Astrocyte (in vitro differentiated cells and primary cell): ENCODE measurements at regions not wholly inside any gene's neighbourhood (a gene's known extent, or its start where the extent isn't known, plus 50 kb on each side); places are given as distances from the start of the nearest gene placed in this dataset.

Experiments used
- DNase-seq: peaks from one replicate; pipeline ENCODE4 v3.0.0-alpha.2; 2010; ENCODE audit warnings: low read depth
- FAIRE-seq: peaks from 2 replicates; lab custom pipeline; 2011; peaks lifted over from hg19 to GRCh38; lab: Jason Lieb, UNC
- H2AFZ ChIP-seq: 2 replicates; pipeline ENCODE4 v1.6.0; 2012; ENCODE audit warnings: low read depth, low read length, inconsistent platforms
- H3K27ac ChIP-seq: 2 replicates; pipeline ENCODE4 v1.5.1; 2011; ENCODE audit warnings: low read depth, low read length, inconsistent platforms
- H3K27me3 ChIP-seq: 2 replicates; pipeline ENCODE4 v1.6.0; 2011; ENCODE audit warnings: low read length, inconsistent platforms; ENCODE audit not compliant: insufficient read depth
- H3K36me3 ChIP-seq: 2 replicates; pipeline ENCODE4 v1.5.1; 2011; ENCODE audit warnings: low read length, inconsistent platforms; ENCODE audit not compliant: insufficient read depth
- H3K4me1 ChIP-seq: 2 replicates; pipeline ENCODE4 v1.5.1; 2011; ENCODE audit warnings: low read length, inconsistent platforms; ENCODE audit not compliant: insufficient read depth
- H3K4me2 ChIP-seq: 2 replicates; pipeline ENCODE4 v1.6.0; 2012; ENCODE audit warnings: low read length, inconsistent platforms
- H3K4me3 ChIP-seq: 2 replicates; pipeline ENCODE4 v1.5.1; 2011; ENCODE audit warnings: low read depth, mild to moderate bottlenecking, low read length, inconsistent platforms; ENCODE audit not compliant: insufficient read depth
- H3K79me2 ChIP-seq: 2 replicates; pipeline ENCODE4 v1.6.0; 2012; ENCODE audit warnings: mild to moderate bottlenecking, low read length, inconsistent platforms; ENCODE audit not compliant: insufficient read depth
- H3K9ac ChIP-seq: 2 replicates; pipeline ENCODE4 v1.6.0; 2012; ENCODE audit warnings: mild to moderate bottlenecking, low read length, inconsistent platforms
- H3K9me3 ChIP-seq: 2 replicates; pipeline ENCODE4 v1.5.1; 2012; ENCODE audit warnings: low read depth, mild to moderate bottlenecking, low read length, inconsistent platforms; ENCODE audit not compliant: insufficient read depth
- H4K20me1 ChIP-seq: 2 replicates; pipeline ENCODE4 v1.6.0; 2012; ENCODE audit warnings: low read length, inconsistent platforms; ENCODE audit not compliant: insufficient read depth
- H3K27ac Mint-ChIP-seq: one replicate; pipeline ENCODE4 v1.8.0; 2021; ENCODE audit warnings: mild to moderate bottlenecking, mixed read lengths; ENCODE audit not compliant: unreplicated experiment
- H3K27me3 Mint-ChIP-seq: one replicate; pipeline ENCODE4 v1.8.0; 2021; ENCODE audit warnings: low read depth, mixed read lengths; ENCODE audit not compliant: unreplicated experiment
- H3K36me3 Mint-ChIP-seq: one replicate; pipeline ENCODE4 v1.8.0; 2021; ENCODE audit warnings: low read depth, mixed read lengths; ENCODE audit not compliant: unreplicated experiment
- H3K4me1 Mint-ChIP-seq: one replicate; pipeline ENCODE4 v1.8.0; 2021; ENCODE audit warnings: low read depth, mixed read lengths; ENCODE audit not compliant: unreplicated experiment
- H3K4me3 Mint-ChIP-seq: one replicate; pipeline ENCODE4 v1.8.0; 2021; ENCODE audit warnings: mild to moderate bottlenecking, moderate library complexity, mixed read lengths; ENCODE audit not compliant: unreplicated experiment
- H3K9me3 Mint-ChIP-seq: one replicate; pipeline ENCODE4 v1.8.0; 2021; ENCODE audit warnings: mild to moderate bottlenecking, mixed read lengths; ENCODE audit not compliant: unreplicated experiment
- CTCF ChIP-seq: IDR thresholded peaks from 2 replicates; pipeline ENCODE4 v1.5.1; 2011; ENCODE audit warnings: low read depth, mild to moderate bottlenecking, inconsistent platforms, low read length, moderate library complexity; ENCODE audit not compliant: insufficient read depth
- EZH2 ChIP-seq: IDR thresholded peaks from 2 replicates; pipeline ENCODE4 v1.6.1; 2012; ENCODE audit warnings: mild to moderate bottlenecking, low read length, inconsistent platforms; ENCODE audit not compliant: insufficient read depth

- H3K27ac Mint-ChIP-seq: no peak overlapping the region
Observed at GRCh38 chr7:131252976-131253375, 74.7 kb upstream of the MKLN1 start.

GRCh38 chr7:131254211-131254610 is 73.5 kb upstream of the MKLN1 start:
- H3K4me1 ChIP-seq: peaks cover 4% of the 10 kb centered on the region
- Mint-ChIP-seq H3K4me3 (no peak overlapping the region), H3K4me1 (peaks cover 17% of the 10 kb centered on the region), H3K27ac (no peak overlapping the region), H3K9me3 (peaks cover 24% of the 10 kb centered on the region), H3K36me3 (peaks cover 2% of the 10 kb centered on the region), H3K27me3 (no peaks in the 10 kb centered on the region)
- no peak overlapping the region for H3K27ac ChIP-seq
- FAIRE-seq (no peak), DNase-seq (no peak)
- no peaks in the 10 kb centered on the region for H3K36me3 ChIP-seq
- no peak for TF ChIP-seq EZH2
- no peak for TF ChIP-seq CTCF
- no peak overlapping the region for H3K4me2 ChIP-seq
- H3K27me3 ChIP-seq: no peaks in the 10 kb centered on the region
- H2AFZ ChIP-seq: no peak overlapping the region
- no peaks in the 10 kb centered on the region for H3K9me3 ChIP-seq
- H4K20me1 ChIP-seq: no peaks in the 10 kb centered on the region
- no peak overlapping the region for H3K4me3 ChIP-seq
- H3K79me2 ChIP-seq: no peaks in the 10 kb centered on the region
- H3K9ac ChIP-seq: no peak overlapping the region

More at GRCh38 chr7:131252976-131253375, 74.7 kb upstream of the MKLN1 start:
- Mint-ChIP-seq H3K9me3 (peaks cover 26% of the 10 kb centered on the region), H3K27me3 (no peaks in the 10 kb centered on the region), H3K36me3 (peaks cover 2% of the 10 kb centered on the region), H3K4me3 (no peak overlapping the region), H3K4me1 (peaks cover 28% of the 10 kb centered on the region)
- peaks cover 12% of the 10 kb centered on the region for H3K4me1 ChIP-seq
- no peaks in the 10 kb centered on the region for H4K20me1 ChIP-seq
- no peak overlapping the region for H3K9ac ChIP-seq
- no peaks in the 10 kb centered on the region for H3K9me3 ChIP-seq
- H3K36me3 ChIP-seq: no peaks in the 10 kb centered on the region
- no peak overlapping the region for H3K4me3 ChIP-seq
- H3K4me2 ChIP-seq: no peak overlapping the region
- no peaks in the 10 kb centered on the region for H3K79me2 ChIP-seq
- DNase-seq (no peak), FAIRE-seq (no peak)
- H3K27ac ChIP-seq: no peak overlapping the region
- no peaks in the 10 kb centered on the region for H3K27me3 ChIP-seq
- H2AFZ ChIP-seq: no peak overlapping the region
- TF ChIP-seq CTCF: no peak
- TF ChIP-seq EZH2: no peak

- Histone ChIP-seq H3K79me2 (no peaks in the 10 kb centered on the region), H3K27me3 (no peaks in the 10 kb centered on the region), H3K4me2 (no peak overlapping the region), H3K4me3 (no peak overlapping the region), H4K20me1 (no peaks in the 10 kb centered on the region), H2AFZ (no peak overlapping the region), H3K9me3 (no peaks in the 10 kb centered on the region), H3K4me1 (no peaks in the 10 kb centered on the region), H3K9ac (no peak overlapping the region), H3K27ac (no peak overlapping the region), H3K36me3 (no peaks in the 10 kb centered on the region)
- Mint-ChIP-seq H3K9me3 (peaks cover 21% of the 10 kb centered on the region), H3K36me3 (peaks cover 2% of the 10 kb centered on the region), H3K4me3 (no peak overlapping the region), H3K4me1 (peaks cover 7% of the 10 kb centered on the region), H3K27me3 (no peaks in the 10 kb centered on the region), H3K27ac (no peak overlapping the region)
- no peak for DNase-seq
- no peak for FAIRE-seq
- TF ChIP-seq CTCF (no peak), EZH2 (no peak)
Observed at GRCh38 chr7:131255242-131255641, 72.4 kb upstream of the MKLN1 start.
